ENCODE measurements at regions not wholly inside any gene's neighbourhood (a gene's known extent, or its start where the extent isn't known, plus 50 kb on each side); places are given as distances from the start of the nearest gene placed in this dataset.

- no peak for TF ChIP-seq GATA2 (CRISPR knock-in tag; IDR thresholded peaks at IDR 0.05)
Observed at GRCh38 chr2:217273851-217274250, 414.0 kb upstream of the TNP1 start (continued).

- Histone ChIP-seq H3K4me3 (ENCODE audit: low read depth in 2 of 2, low read length in 1 of 2) (no peak overlapping the region), H3K4me2 (no peak overlapping the region), H3F3A (replicated peaks; ENCODE audit: insufficient read depth) (no peaks in the 10 kb centered on the region), H3K9me2 (no peaks in the 10 kb centered on the region), H3K4me1 (ENCODE audit: control insufficient read depth in 1 of 2, insufficient read depth in 2 of 2, low read depth in 1 of 2, low read length in 1 of 2) (peaks cover 0 to 16% of the 10 kb centered on the region in 2 experiments; a peak in 1 of 4 replicates), H3K27ac (ENCODE audit: low read depth in 2 of 2, low read length in 1 of 2) (no peak overlapping the region; a peak in 1 of 4 replicates), H3K27me3 (ENCODE audit: insufficient read depth) (no peaks in the 10 kb centered on the region), H3K9me3 (0 out of 2 replicates have a peak, but pooled peaks cover under 1% of the 10 kb centered on the region), H3K79me2 (ENCODE audit: insufficient read depth) (no peaks in the 10 kb centered on the region), H4K20me1 (ENCODE audit: insufficient read depth) (no peaks in the 10 kb centered on the region), H3K9ac (no peak overlapping the region), H2AFZ (ENCODE audit: low read depth) (no peak overlapping the region), H3K36me3 (replicated peaks in 1 of 2; ENCODE audit: control insufficient read depth in 1 of 2, insufficient read depth in 2 of 2, low read length in 1 of 2) (no peaks in the 10 kb centered on the region)
- CTCF ChIA-PET: no interaction called here
- POLR2A ChIA-PET: no interaction called here
- 77% methylated on average over 3 of the region's 4 CpGs for WGBS (ENCODE audit: low lambda C conversion rate)
- DNase-seq: no peak
- TF ChIP-seq CTCF (IDR thresholded peaks at IDR 0.05) (no peak), USF1 (IDR thresholded peaks at IDR 0.05; ENCODE audit: borderline replicate concordance, low read depth) (no peak), NRF1 (IDR thresholded peaks at IDR 0.05; ENCODE audit: low read depth, low read length) (no peak), GATA2 (CRISPR knock-in tag; IDR thresholded peaks at IDR 0.05) (no peak)
Observed at GRCh38 chr2:217273162-217273561, 413.3 kb upstream of the TNP1 start.

- Histone ChIP-seq H3K4me1 (ENCODE audit: control insufficient read depth in 1 of 2, insufficient read depth in 2 of 2, low read depth in 1 of 2, low read length in 1 of 2) (peaks cover 0 to 14% of the 10 kb centered on the region in 2 experiments; a peak in 1 of 4 replicates), H3K4me3 (ENCODE audit: low read depth in 2 of 2, low read length in 1 of 2) (no peak overlapping the region), H4K20me1 (ENCODE audit: insufficient read depth) (no peaks in the 10 kb centered on the region), H3K9me2 (no peaks in the 10 kb centered on the region), H3K9ac (no peak overlapping the region), H3K9me3 (peaks cover 4% of the 10 kb centered on the region; the same call in 1 of the 2 replicates), H3K27me3 (ENCODE audit: insufficient read depth) (no peaks in the 10 kb centered on the region), H2AFZ (ENCODE audit: low read depth) (no peak overlapping the region), H3F3A (replicated peaks; ENCODE audit: insufficient read depth) (no peaks in the 10 kb centered on the region), H3K79me2 (ENCODE audit: insufficient read depth) (no peaks in the 10 kb centered on the region), H3K36me3 (replicated peaks in 1 of 2; ENCODE audit: control insufficient read depth in 1 of 2, insufficient read depth in 2 of 2, low read length in 1 of 2) (no peaks in the 10 kb centered on the region), H3K27ac (ENCODE audit: low read depth in 2 of 2, low read length in 1 of 2) (no peak overlapping the region), H3K4me2 (no peak overlapping the region)
- DNase-seq: no peak
- TF ChIP-seq CHD2 (IDR thresholded peaks at IDR 0.05; ENCODE audit: low read length, partially characterized antibody) (no peak), GATA2 (CRISPR knock-in tag; IDR thresholded peaks at IDR 0.05) (no peak), FOXJ3 (CRISPR knock-in tag; IDR thresholded peaks at IDR 0.05) (no peak), TAF1 (IDR thresholded peaks at IDR 0.05; ENCODE audit: borderline replicate concordance, low read depth, low read length) (no peak), IRF3 (IDR thresholded peaks at IDR 0.05; ENCODE audit: low read depth, low read length) (no peak), RFX5 (IDR thresholded peaks at IDR 0.05; ENCODE audit: low read length) (no peak), GABPA (IDR thresholded peaks at IDR 0.05; ENCODE audit: low read depth) (no peak), RXRA (IDR thresholded peaks at IDR 0.05; ENCODE audit: borderline replicate concordance, low read depth) (no peak), USF1 (IDR thresholded peaks at IDR 0.05; ENCODE audit: borderline replicate concordance, low read depth) (no peak), MAX (IDR thresholded peaks at IDR 0.05; ENCODE audit: low read depth) (no peak), ELF1 (IDR thresholded peaks at IDR 0.05) (no peak), TCF12 (IDR thresholded peaks at IDR 0.05) (no peak)
- CTCF ChIA-PET: no interaction called here
- 79% methylated on average over 3 of the region's 3 CpGs for WGBS (ENCODE audit: low lambda C conversion rate)
- POLR2A ChIA-PET: no interaction called here
Observed at GRCh38 chr2:217271813-217272212, 411.9 kb upstream of the TNP1 start.
